ENCODE measurements at regions not wholly inside any gene's neighbourhood (a gene's known extent, or its start where the extent isn't known, plus 50 kb on each side); places are given as distances from the start of the nearest gene placed in this dataset.

- TF ChIP-seq, protein P1, sequence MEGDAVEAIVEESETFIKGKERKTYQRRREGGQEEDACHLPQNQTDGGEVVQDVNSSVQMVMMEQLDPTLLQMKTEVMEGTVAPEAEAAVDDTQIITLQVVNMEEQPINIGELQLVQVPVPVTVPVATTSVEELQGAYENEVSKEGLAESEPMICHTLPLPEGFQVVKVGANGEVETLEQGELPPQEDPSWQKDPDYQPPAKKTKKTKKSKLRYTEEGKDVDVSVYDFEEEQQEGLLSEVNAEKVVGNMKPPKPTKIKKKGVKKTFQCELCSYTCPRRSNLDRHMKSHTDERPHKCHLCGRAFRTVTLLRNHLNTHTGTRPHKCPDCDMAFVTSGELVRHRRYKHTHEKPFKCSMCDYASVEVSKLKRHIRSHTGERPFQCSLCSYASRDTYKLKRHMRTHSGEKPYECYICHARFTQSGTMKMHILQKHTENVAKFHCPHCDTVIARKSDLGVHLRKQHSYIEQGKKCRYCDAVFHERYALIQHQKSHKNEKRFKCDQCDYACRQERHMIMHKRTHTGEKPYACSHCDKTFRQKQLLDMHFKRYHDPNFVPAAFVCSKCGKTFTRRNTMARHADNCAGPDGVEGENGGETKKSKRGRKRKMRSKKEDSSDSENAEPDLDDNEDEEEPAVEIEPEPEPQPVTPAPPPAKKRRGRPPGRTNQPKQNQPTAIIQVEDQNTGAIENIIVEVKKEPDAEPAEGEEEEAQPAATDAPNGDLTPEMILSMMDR (IDR thresholded peaks at IDR 0.05; ENCODE audit: borderline replicate concordance, extremely low read depth, low read length, poor library complexity, severe bottlenecking), result no peak
- TF ChIP-seq EZH2 (IDR thresholded peaks at IDR 0.05; ENCODE audit: borderline replicate concordance, low read depth, low read length, severe bottlenecking), result no peak
Observed at GRCh38 chr21:38596264-38597042, 98.2 kb upstream of the ERG start.

All from DND-41 (cell line).